HepG2 (cell line): ENCODE measurements at regions not wholly inside any gene's neighbourhood (a gene's known extent, or its start where the extent isn't known, plus 50 kb on each side); places are given as distances from the start of the nearest gene placed in this dataset.

Experiments used
- ATAC-seq: fragments of 200-7000 bp; cut with Tn5 transposase; 3 replicates; pipeline ENCODE4 v1.9.1; 2020; ENCODE audit warnings: mild to moderate bottlenecking, moderate library complexity
- BruUV-seq: library from RNA; stranded (reverse); fragments of 400-500 nt; replicated peaks from 2 replicates; lab custom pipeline; 2021; lab: Mats Ljungman, UMichigan
- CTCF ChIA-PET: fragments of 300-600 bp; formaldehyde crosslinking; extraction: SDS; loops from one replicate; lab custom pipeline; 2021; ENCODE audit warnings: low total read pairs, inconsistent platforms, low intra/inter-chr PET ratio; lab: Yijun Ruan, JAX
- POLR2A ChIA-PET: fragments of 350-600 bp; sonication (Branson Sonifier 250); formaldehyde crosslinking; loops from one replicate; lab custom pipeline; 2020; ENCODE audit warnings: antibody characterized with exemption, inconsistent platforms; lab: Yijun Ruan, JAX
- DNase-seq: peaks from one replicate; pipeline ENCODE4 v3.0.0-alpha.2; 2015; ENCODE audit warnings: low spot score
- FAIRE-seq: peaks from 3 replicates; lab custom pipeline; 2011; peaks lifted over from hg19 to GRCh38; lab: Jason Lieb, UNC
- H2AFZ ChIP-seq: one replicate; pipeline ENCODE4 v1.6.1; 2011; ENCODE audit warnings: low read length, inconsistent platforms
- H3K27ac ChIP-seq: fragments of 300-600 bp; 3 replicates; pipeline ENCODE4 v1.8.0; 2011; ENCODE audit warnings: mixed run types, mild to moderate bottlenecking, mixed read lengths, low read length, inconsistent platforms; ENCODE audit not compliant: insufficient read depth; ENCODE audit errors: extremely low read length
- H3K27me3 ChIP-seq, 2 experiments: fragments of 200-600 bp in 1 of 2; 2 replicates in 1 of 2; 3 replicates in 1 of 2; pipeline versions ENCODE4 v1.6.0 to v1.8.0; 2011; ENCODE audit warnings: low read length in 2 of 2, mild to moderate bottlenecking in 2 of 2, moderate library complexity in 2 of 2, inconsistent platforms in 1 of 2; ENCODE audit not compliant: insufficient read depth in 2 of 2, control insufficient read depth in 1 of 2
- H3K36me3 ChIP-seq, 2 experiments: fragments of 200-600 bp in 1 of 2; replicated peaks in 1 of 2; 2 replicates in 1 of 2; 3 replicates in 1 of 2; pipeline versions ENCODE4 v1.5.1 to v1.8.0; 2011; ENCODE audit warnings: low read length in 2 of 2, inconsistent platforms in 1 of 2; ENCODE audit not compliant: insufficient read depth in 2 of 2, control insufficient read depth in 1 of 2
- H3K4me1 ChIP-seq: 2 replicates; pipeline ENCODE4 v1.5.1; 2012; ENCODE audit warnings: low read length, inconsistent platforms; ENCODE audit not compliant: insufficient read depth
- H3K4me2 ChIP-seq: 2 replicates; pipeline ENCODE4 v1.6.0; 2011; ENCODE audit warnings: low read depth, low read length, inconsistent platforms
- H3K4me3 ChIP-seq, 3 experiments: fragments of 200-600 bp in 1 of 3; sonication (generic), shearing (Covaris generic) in 1 of 3; replicated peaks in 1 of 3; 2 replicates each; pipeline ENCODE4 v1.5.1; 2011 to 2016; ENCODE audit warnings: low read length in 3 of 3, inconsistent platforms in 2 of 3, low read depth in 2 of 3, mild to moderate bottlenecking in 2 of 3, control low read depth in 1 of 3, mixed read lengths in 1 of 3; ENCODE audit not compliant: insufficient read depth in 1 of 3
- H3K79me2 ChIP-seq: one replicate; pipeline ENCODE4 v1.6.1; 2011; ENCODE audit warnings: low read length, inconsistent platforms; ENCODE audit not compliant: insufficient read depth
- H3K9ac ChIP-seq: 2 replicates; pipeline ENCODE4 v1.6.0; 2011; ENCODE audit warnings: mild to moderate bottlenecking, low read depth, low read length, inconsistent platforms; ENCODE audit not compliant: insufficient read depth
- H3K9me3 ChIP-seq: 2 replicates; pipeline ENCODE4 v1.5.1; 2012; ENCODE audit warnings: mild to moderate bottlenecking, low read length
- H4K20me1 ChIP-seq: 2 replicates; pipeline ENCODE4 v1.6.0; 2011; ENCODE audit warnings: inconsistent platforms, mild to moderate bottlenecking, low read length, moderate library complexity; ENCODE audit not compliant: insufficient read depth
- GZF1 ChIP-seq: sonication (generic); formaldehyde crosslinking; IDR thresholded peaks from 2 replicates; pipeline ENCODE4 v1.5.1; 2020; ENCODE audit warnings: mild to moderate bottlenecking, missing genetic modification reagents
- HNRNPH1 ChIP-seq: fragments of 200-400 bp; formaldehyde crosslinking; optimal IDR thresholded peaks from 2 replicates; pipeline ENCODE3; 2017; ENCODE audit warnings: mild to moderate bottlenecking, low read depth, low read length
- NCOA5 ChIP-seq: sonication (generic); formaldehyde crosslinking; IDR thresholded peaks from 2 replicates; pipeline ENCODE4 v1.4.0; 2020; ENCODE audit warnings: missing genetic modification reagents
- NR3C1 ChIP-seq: sonication (generic); formaldehyde crosslinking; IDR thresholded peaks from 2 replicates; pipeline ENCODE4 v1.4.0; 2020; ENCODE audit warnings: missing genetic modification reagents
- RFX5 ChIP-seq: IDR thresholded peaks from 2 replicates; pipeline ENCODE4 v1.6.1; 2011; ENCODE audit warnings: low read depth, low read length, improper control_type of control experiment
- SMYD3 ChIP-seq: sonication (generic); formaldehyde crosslinking; IDR thresholded peaks from 2 replicates; pipeline ENCODE4 v1.8.1; 2023; ENCODE audit warnings: mild to moderate bottlenecking, missing genetic modification reagents
- ZKSCAN1 ChIP-seq: fragments of 150-350 bp; IDR thresholded peaks from 2 replicates; pipeline ENCODE4 v1.6.1; 2014; ENCODE audit warnings: low read length
- ZNF232 ChIP-seq: sonication (generic); formaldehyde crosslinking; IDR thresholded peaks from 2 replicates; pipeline ENCODE4 v1.4.0; 2020; ENCODE audit warnings: missing genetic modification reagents, borderline replicate concordance
- ZNF781 ChIP-seq: sonication (generic); formaldehyde crosslinking; IDR thresholded peaks from 2 replicates; pipeline ENCODE4 v1.5.1; 2020; ENCODE audit warnings: borderline replicate concordance, mild to moderate bottlenecking, missing genetic modification reagents; ENCODE audit errors: not compliant biosample characterization
- WGBS: methylation state at CpG from one replicate; pipeline ENCODE4 v1.1.6; 2017; ENCODE audit warnings: low lambda C conversion rate; 5-methylcytosine and 5-hydroxymethylcytosine counted together
- in situ Hi-C: cut with HindIII; loops from 2 replicates; pipeline ENCODE4 v1.10.0; 2017; ENCODE audit warnings: low pct_unique_long_range_greater_than_20kb; ENCODE audit not compliant: extremely low pct_ligation_motif_present
- intact Hi-C: fragments of 100-400 bp; cut with micrococcal nuclease; formaldehyde crosslinking; loops from one replicate; pipeline ENCODE4 v1.10.0; 2022; ENCODE audit not compliant: unreplicated experiment
- TF ChIP-seq, protein P1 (sequence below): IDR thresholded peaks from 2 replicates; pipeline ENCODE4 v1.6.1; 2016; ENCODE audit warnings: missing biosample characterization, missing genetic modification reagents, low read depth
- TF ChIP-seq, protein P2 (sequence below): sonication (generic); formaldehyde crosslinking; IDR thresholded peaks from 2 replicates; pipeline ENCODE4 v1.9.0; 2021; ENCODE audit warnings: mild to moderate bottlenecking, missing genetic modification reagents
- TF ChIP-seq, protein P3 (sequence below): sonication (generic); formaldehyde crosslinking; IDR thresholded peaks from 2 replicates; pipeline ENCODE4 v1.9.0; 2021; ENCODE audit warnings: missing genetic modification reagents, borderline replicate concordance
- TF ChIP-seq, protein P4 (sequence below): sonication (generic); formaldehyde crosslinking; IDR thresholded peaks from 2 replicates; pipeline ENCODE4 v1.4.0; 2020; ENCODE audit warnings: missing genetic modification reagents

DNA sequence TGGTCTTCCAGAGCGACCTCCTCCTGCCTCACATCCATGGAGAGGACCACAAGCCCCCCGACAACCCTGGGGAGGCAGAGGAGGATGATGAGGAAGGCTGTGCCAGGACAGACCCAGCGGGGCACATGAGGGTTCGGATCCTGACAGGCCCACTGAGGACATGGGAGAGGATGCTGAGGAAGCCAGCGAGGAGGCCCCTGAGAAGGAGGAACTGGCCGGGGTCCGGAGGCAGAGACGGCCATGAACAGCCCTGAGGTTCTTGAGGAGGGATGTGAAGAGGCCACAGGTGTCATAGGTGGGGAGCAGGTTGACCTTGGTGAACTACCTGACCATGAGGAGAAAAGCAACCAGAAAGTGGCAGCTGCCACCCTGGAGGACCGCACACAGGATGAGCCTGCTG, 54.9 kb upstream of the WNT7A start:
- no peak overlapping the region for H3K27ac ChIP-seq
- DNase-seq (no peak), FAIRE-seq (no peak), ATAC-seq (no peak)
- in situ Hi-C loops (no loop called here), intact Hi-C loops (no loop called here)
- H3K9me3 ChIP-seq = no peaks in the 10 kb centered on the region
- no peaks in the 10 kb centered on the region for H3K4me1 ChIP-seq
- no peaks in the 10 kb centered on the region for H4K20me1 ChIP-seq
- no peaks in the 10 kb centered on the region for H3K79me2 ChIP-seq
- H3K36me3 ChIP-seq = no peaks in the 10 kb centered on the region
- H3K9ac ChIP-seq = no peak overlapping the region
- H2AFZ ChIP-seq = no peak overlapping the region
- CTCF ChIA-PET = no interaction called here
- WGBS = 14% methylated on average over 7 of the region's 9 CpGs
- no peak overlapping the region for H3K4me2 ChIP-seq
- POLR2A ChIA-PET = no interaction called here
- H3K27me3 ChIP-seq = peaks cover 0 to 28% of the 10 kb centered on the region in 2 experiments; a peak in 2 of 5 replicates
- no peak overlapping the region for H3K4me3 ChIP-seq
- no TSS peak for BruUV-seq
- TF ChIP-seq, protein P1, sequence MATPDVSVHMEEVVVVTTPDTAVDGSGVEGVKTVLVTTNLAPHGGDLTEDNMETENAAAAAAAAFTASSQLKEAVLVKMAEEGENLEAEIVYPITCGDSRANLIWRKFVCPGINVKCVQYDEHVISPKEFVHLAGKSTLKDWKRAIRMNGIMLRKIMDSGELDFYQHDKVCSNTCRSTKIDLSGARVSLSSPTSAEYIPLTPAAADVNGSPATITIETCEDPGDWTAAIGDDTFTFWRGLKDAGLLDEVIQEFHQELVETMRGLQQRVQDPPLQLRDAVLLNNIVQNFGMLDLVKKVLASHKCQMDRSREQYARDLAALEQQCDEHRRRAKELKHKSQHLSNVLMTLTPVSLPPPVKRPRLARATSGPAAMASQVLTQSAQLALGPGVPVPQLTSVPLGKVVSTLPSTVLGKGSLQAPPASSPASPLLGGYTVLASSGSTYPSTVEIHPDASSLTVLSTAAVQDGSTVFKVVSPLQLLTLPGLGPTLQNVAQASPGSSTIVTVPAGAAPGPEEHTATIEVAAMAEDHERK (CRISPR knock-in tag) = no peak
- TF ChIP-seq NR3C1 (CRISPR knock-in tag) = no peak
- TF ChIP-seq, protein P2, sequence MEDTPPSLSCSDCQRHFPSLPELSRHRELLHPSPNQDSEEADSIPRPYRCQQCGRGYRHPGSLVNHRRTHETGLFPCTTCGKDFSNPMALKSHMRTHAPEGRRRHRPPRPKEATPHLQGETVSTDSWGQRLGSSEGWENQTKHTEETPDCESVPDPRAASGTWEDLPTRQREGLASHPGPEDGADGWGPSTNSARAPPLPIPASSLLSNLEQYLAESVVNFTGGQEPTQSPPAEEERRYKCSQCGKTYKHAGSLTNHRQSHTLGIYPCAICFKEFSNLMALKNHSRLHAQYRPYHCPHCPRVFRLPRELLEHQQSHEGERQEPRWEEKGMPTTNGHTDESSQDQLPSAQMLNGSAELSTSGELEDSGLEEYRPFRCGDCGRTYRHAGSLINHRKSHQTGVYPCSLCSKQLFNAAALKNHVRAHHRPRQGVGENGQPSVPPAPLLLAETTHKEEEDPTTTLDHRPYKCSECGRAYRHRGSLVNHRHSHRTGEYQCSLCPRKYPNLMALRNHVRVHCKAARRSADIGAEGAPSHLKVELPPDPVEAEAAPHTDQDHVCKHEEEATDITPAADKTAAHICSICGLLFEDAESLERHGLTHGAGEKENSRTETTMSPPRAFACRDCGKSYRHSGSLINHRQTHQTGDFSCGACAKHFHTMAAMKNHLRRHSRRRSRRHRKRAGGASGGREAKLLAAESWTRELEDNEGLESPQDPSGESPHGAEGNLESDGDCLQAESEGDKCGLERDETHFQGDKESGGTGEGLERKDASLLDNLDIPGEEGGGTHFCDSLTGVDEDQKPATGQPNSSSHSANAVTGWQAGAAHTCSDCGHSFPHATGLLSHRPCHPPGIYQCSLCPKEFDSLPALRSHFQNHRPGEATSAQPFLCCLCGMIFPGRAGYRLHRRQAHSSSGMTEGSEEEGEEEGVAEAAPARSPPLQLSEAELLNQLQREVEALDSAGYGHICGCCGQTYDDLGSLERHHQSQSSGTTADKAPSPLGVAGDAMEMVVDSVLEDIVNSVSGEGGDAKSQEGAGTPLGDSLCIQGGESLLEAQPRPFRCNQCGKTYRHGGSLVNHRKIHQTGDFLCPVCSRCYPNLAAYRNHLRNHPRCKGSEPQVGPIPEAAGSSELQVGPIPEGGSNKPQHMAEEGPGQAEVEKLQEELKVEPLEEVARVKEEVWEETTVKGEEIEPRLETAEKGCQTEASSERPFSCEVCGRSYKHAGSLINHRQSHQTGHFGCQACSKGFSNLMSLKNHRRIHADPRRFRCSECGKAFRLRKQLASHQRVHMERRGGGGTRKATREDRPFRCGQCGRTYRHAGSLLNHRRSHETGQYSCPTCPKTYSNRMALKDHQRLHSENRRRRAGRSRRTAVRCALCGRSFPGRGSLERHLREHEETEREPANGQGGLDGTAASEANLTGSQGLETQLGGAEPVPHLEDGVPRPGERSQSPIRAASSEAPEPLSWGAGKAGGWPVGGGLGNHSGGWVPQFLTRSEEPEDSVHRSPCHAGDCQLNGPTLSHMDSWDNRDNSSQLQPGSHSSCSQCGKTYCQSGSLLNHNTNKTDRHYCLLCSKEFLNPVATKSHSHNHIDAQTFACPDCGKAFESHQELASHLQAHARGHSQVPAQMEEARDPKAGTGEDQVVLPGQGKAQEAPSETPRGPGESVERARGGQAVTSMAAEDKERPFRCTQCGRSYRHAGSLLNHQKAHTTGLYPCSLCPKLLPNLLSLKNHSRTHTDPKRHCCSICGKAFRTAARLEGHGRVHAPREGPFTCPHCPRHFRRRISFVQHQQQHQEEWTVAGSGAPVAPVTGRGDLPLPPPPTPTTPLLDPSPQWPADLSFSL (CRISPR knock-in tag) = no peak
- TF ChIP-seq, protein P3, sequence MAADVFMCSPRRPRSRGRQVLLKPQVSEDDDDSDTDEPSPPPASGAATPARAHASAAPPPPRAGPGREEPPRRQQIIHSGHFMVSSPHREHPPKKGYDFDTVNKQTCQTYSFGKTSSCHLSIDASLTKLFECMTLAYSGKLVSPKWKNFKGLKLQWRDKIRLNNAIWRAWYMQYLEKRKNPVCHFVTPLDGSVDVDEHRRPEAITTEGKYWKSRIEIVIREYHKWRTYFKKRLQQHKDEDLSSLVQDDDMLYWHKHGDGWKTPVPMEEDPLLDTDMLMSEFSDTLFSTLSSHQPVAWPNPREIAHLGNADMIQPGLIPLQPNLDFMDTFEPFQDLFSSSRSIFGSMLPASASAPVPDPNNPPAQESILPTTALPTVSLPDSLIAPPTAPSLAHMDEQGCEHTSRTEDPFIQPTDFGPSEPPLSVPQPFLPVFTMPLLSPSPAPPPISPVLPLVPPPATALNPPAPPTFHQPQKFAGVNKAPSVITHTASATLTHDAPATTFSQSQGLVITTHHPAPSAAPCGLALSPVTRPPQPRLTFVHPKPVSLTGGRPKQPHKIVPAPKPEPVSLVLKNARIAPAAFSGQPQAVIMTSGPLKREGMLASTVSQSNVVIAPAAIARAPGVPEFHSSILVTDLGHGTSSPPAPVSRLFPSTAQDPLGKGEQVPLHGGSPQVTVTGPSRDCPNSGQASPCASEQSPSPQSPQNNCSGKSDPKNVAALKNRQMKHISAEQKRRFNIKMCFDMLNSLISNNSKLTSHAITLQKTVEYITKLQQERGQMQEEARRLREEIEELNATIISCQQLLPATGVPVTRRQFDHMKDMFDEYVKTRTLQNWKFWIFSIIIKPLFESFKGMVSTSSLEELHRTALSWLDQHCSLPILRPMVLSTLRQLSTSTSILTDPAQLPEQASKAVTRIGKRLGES (CRISPR knock-in tag) = no peak
- TF ChIP-seq, protein P4, sequence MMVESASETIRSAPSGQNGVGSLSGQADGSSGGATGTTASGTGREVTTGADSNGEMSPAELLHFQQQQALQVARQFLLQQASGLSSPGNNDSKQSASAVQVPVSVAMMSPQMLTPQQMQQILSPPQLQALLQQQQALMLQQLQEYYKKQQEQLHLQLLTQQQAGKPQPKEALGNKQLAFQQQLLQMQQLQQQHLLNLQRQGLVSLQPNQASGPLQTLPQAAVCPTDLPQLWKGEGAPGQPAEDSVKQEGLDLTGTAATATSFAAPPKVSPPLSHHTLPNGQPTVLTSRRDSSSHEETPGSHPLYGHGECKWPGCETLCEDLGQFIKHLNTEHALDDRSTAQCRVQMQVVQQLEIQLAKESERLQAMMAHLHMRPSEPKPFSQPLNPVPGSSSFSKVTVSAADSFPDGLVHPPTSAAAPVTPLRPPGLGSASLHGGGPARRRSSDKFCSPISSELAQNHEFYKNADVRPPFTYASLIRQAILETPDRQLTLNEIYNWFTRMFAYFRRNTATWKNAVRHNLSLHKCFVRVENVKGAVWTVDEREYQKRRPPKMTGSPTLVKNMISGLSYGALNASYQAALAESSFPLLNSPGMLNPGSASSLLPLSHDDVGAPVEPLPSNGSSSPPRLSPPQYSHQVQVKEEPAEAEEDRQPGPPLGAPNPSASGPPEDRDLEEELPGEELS (CRISPR knock-in tag) = no peak
- no peak for TF ChIP-seq ZNF232 (CRISPR knock-in tag)
- no peak for TF ChIP-seq SMYD3
- TF ChIP-seq GZF1 = no peak
- no peak for TF ChIP-seq HNRNPH1
- TF ChIP-seq ZNF781 (CRISPR knock-in tag) = no peak
- no peak for TF ChIP-seq ZKSCAN1
- no peak for TF ChIP-seq NCOA5
- no peak for TF ChIP-seq RFX5
